ENCODE measurements at regions not wholly inside any gene's neighbourhood (a gene's known extent, or its start where the extent isn't known, plus 50 kb on each side); places are given as distances from the start of the nearest gene placed in this dataset.
"Not testable (repeated sequence)": the region's sequence is repeated elsewhere in the genome, so short reads cannot be mapped to it uniquely, and the experiment has no call there.

DNA sequence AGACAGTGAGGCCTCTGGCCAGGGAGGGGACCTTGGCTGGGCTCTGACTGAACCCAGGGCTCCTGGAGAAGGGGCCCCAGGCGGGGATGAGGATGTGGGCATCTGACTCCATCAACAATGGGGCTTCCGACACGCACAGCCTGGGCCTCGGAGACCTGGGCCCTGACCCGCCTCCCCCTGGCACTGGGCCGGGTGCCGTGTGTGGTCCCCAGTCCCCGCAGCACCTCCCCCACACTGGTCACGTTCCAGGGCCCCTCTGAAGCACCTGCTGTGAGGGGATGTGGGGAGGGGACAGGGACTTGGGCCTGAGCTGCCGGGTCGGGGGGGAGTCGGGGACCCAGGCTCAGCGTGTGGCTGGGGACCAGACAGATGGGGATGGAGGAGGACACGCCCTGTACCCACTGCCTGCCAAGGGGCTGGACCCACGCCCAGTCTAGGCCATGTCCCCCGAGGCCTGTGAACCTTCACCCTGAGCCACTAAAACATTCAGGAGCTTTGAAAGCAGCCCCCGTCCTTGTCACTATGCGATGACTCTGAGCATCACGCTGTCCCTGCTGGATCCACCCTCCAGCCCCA lies 165.8 kb downstream of the TMEM121 start:
- DNase-seq (ENCODE audit: low spot score): not testable (repeated sequence)

DNA sequence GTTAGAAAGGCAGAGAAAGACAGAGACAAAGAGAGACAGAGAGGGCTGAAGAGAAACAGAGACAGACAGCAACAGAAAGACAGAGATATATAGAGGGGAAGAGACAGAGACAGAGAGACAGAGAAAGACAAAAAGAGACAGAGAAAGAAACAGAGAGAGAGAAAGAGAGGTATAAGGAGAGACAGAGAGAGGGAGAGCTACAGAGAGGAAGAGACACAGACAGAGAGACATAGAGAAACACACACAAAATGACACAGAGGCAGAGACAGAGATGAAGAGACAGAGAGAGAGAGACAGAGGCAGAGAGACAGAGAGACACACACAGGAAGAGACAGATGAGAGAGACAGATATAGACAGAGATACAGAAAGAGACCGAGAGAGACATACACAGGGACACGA lies 168.6 kb downstream of the TMEM121 start:
- no peak for DNase-seq (ENCODE audit: low spot score)

DNA sequence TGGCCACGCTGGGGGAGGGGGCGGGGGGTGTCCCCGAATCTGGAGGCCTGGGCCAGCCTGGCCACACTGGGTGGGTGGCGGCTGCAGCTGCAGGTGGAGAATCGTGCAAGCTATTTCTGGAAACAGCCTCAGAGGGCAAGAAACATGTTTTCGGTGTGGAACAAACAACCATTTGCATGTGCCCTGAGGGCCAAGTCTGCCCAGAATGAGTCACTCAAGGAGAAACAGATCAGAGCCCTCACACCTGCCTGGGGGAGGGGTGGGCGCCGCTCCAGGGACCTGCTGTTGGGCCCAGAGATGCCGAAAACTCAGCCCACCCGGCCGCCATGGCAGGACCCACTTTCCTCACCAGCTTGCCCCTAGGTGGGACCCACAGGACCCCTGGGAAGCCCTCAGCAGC lies 170.0 kb downstream of the TMEM121 start:
- DNase-seq (ENCODE audit: low spot score): not testable (repeated sequence)

DNA sequence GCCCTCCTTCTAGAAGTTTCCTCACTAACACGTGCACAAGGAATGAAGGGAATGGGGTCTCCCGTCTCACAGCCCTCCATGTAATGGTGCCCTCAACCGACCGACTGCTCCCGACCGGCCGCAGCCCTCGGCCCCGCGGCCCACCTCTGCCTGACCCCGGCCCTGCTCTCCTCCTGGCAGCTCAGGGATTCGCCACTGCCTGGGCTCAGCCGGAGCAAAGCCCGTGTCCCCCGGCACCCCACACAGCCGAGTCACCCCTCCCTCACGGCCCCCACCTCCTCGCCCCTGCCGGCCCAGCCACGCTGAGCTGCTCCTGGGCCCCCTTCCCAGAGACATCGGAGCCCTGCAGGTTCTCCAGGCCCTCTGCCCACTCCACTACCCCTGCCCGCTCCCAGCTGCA lies 171.0 kb downstream of the TMEM121 start:
- not testable (repeated sequence) for DNase-seq (ENCODE audit: low spot score)

DNA sequence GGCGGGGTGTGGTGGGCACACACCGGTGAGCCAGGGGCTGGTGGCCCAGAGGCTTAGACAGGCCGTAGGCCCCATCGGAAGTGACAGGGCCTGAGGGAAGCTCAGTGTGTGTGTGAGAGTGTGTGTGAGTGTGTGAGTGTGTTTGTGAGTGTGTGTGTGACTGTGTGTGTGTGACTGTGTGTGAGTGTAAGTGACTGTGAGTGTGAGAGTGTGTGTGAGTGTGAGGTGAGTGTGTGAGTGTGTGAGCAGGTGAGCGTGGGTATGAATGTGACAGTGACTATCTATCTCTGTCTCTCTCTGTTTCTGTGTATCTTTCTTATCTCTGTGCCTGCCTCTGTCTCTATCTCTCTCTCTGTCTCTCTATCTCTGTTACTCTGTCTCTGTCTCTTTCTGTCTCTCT lies 171.6 kb downstream of the TMEM121 start:
- not testable (repeated sequence) for DNase-seq (ENCODE audit: low spot score)

DNA sequence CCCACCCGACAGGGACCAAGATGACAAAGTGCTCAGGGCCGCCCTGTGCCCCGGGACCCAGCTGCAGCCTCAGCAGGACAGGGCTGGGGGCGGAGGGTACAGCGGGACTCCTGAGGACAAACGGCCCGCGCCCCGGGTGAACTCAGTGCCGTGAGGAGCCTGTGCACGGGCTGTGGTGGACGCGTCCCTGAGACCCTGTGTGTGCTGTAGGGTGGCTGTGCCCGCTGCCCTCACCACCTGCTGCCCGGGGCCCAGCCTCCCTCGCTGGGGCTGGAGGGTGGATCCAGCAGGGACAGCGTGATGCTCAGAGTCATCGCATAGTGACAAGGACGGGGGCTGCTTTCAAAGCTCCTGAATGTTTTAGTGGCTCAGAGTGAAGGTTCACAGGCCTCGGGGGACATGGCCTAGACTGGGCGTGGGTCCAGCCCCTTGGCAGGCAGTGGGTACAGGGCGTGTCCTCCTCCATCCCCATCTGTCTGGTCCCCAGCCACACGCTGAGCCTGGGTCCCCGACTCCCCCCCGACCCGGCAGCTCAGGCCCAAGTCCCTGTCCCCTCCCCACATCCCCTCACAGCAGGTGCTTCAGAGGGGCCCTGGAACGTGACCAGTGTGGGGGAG lies 172.7 kb downstream of the TMEM121 start:
- not testable (repeated sequence) for DNase-seq (ENCODE audit: low spot score)

DNA sequence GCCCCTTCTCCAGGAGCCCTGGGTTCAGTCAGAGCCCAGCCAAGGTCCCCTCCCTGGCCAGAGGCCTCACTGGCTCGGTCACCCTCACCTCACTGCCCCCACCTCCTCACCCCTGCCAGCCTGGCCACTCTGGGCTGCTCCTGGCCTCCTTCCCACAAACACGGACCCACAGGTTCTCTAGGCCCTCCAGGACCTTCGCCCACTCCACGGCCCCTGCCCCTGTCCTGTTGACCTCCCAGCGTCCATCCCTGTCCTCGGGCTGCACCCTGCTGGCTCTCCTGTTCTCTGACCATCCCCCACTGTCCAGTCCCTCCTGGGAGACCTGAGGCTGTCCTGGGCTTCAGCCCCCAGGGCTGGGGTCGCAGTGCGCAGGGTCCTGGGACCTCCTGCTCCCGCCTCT lies 173.3 kb downstream of the TMEM121 start:
- DNase-seq (ENCODE audit: low spot score): not testable (repeated sequence)

DNA sequence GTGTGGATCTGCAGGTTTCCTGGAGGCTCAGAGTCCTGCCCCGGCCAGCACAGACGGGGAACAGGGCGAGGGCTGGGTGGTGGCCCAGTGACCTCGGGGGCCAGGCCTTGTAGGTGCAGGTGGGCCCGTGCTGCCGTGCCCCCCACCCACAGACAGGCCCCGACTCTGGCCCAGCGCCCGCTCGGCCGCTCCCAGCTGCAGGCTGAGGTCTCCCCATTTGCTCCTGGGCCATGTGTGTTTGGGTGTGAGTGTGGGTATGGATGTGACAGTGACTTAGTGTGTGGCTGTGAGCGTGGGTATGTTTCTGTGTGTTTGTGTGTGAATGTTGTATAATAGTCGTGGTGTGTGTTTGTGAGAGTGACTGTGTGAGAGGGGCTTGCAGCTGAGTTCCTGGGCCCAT lies 173.8 kb downstream of the TMEM121 start:
- not testable (repeated sequence) for DNase-seq (ENCODE audit: low spot score)

DNA sequence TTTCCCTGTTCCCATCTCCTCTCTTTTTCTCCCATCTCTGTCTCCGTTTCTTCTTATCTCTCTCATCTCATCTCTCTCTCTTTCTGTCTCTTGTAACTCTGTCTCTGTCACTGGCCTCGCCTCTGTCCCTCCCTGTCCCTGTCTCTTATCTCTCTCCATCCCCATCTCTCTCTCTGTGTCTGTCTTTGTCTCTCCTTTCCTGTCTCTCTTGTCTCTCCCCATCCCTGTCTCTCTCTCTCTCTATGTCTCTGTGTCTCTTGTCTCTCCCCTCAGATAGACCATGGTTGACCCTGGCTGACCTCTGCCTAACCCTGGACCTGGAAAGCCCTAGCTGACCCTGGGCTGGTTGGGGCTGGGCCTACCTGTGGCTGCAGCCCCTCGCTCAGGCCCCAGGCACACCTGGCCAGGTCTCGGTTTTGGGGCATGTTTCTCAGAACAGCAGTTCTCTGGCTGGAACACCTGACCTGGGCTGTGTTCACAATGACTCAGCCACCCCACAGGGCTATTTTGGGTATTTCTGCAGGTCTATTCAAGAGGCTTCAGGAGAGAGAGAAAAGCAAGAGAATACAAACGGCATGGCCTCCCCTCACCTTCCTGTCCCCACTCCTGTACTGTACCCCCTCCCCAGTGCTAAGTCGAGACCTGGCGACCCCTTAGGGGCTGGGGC lies 174.4 kb downstream of the TMEM121 start:
- DNase-seq (ENCODE audit: low spot score): no peak

DNA sequence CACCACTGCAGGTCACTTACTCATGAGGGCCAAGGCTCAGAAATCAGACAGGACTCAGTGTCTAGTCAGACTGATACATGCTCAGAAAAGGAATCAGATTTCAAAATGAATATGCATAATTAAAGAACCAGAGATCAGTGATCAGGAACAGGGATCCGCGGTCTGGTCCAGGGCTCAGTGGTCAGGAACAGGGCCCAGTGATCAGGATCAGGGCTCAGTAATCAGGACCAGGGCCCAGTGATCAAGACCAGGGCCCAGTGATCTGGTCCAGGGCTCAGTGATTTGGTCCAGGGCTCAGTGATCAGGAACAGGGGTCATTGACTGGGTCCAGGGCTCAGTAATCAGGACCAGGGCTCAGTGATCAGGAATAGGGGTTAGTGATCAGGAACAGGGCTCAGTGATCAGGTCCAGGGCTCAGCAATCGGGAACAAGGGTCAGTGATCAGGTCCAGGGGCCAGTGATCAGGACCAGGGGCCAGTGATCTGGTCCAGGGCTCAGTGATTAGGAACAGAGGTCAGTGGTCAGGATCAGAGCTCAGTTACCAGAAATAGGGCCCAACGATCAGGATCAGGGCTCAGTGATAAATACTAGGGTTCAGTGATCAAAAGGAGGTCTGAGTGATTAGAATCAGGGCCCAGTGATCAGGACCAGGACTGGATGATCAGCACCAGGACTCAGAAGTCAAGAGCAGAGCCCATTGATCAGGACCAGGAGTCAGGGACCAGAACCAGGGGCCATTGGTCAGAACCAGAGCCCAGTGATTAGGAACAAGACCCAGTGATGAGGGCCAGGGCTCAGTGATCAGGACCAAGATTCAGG lies 175.3 kb downstream of the TMEM121 start:
- no peak for DNase-seq (ENCODE audit: low spot score)

DNA sequence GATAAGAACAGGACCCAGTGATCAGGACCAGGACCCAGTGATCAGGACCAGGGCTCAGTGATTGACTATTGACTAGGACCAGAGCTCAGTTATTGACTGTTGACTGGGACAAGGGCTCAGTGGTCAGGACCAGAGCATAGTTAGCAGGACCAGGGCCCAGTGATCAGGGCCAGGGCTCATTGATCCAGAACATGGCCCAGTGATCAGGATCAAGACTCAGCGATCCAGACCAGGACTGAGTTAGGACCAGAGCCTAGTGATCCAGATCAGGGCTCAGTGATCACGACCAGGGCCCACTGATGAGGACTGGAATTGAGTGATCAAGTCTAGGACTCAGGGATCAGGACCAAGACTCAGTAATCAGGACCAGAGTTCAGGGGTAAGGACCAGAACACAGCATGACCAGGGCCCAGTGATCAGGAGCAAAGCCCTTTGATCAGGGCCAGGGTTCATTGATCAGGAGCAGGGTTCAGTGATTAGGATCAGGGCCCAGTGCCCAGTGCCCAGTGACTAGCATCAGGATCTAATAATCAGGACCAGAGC lies 176.0 kb downstream of the TMEM121 start:
- DNase-seq (ENCODE audit: low spot score): no peak

DNA sequence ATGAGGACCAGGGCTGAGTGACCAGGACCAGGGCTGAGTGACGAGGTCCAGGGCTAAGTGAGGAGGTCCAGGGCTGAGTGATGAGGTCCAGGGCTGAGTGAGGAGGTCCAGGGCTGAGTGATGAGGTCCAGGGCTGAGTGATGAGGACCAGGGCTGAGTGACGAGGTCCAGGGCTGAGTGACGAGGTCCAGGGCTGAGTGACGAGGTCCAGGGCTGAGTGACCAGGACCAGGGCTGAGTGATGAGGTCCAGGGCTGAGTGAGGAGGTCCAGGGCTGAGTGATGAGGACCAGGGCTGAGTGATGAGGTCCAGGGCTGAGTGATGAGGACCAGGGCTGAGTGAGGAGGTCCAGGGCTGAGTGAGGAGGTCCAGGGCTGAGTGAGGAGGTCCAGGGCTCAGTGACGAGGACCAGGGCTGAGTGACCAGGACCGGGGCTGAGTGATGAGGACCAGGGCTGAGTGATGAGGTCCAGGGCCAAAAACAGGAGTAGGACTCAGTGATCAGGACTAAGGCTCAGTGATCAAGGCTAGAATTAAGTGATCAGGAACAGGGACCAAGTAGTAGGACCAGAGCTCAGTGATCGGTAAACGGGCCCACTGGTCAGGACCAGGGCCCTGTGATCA lies 176.8 kb downstream of the TMEM121 start:
- DNase-seq (ENCODE audit: low spot score): not testable (repeated sequence)

DNA sequence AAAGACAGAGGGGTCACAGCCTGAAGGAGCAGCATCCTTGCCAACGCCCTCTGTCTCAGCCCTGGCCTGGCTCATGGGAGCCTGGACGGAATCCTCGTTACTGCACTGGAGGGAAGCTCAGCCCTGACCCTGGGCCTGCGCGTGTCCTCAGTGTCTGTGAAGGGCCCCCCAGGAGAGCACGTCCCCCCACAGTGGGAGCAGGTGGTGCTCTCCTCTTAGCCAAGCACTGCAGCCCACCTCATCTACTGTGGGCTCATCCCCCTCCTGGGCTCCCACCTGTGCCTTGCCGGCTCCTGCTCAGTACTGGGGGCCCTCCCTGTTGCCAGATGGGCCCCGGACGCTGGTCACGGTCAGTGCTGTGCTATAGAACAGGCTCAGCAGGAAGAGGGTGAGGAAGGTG lies 177.7 kb downstream of the TMEM121 start:
- not testable (repeated sequence) for DNase-seq (ENCODE audit: low spot score)

DNA sequence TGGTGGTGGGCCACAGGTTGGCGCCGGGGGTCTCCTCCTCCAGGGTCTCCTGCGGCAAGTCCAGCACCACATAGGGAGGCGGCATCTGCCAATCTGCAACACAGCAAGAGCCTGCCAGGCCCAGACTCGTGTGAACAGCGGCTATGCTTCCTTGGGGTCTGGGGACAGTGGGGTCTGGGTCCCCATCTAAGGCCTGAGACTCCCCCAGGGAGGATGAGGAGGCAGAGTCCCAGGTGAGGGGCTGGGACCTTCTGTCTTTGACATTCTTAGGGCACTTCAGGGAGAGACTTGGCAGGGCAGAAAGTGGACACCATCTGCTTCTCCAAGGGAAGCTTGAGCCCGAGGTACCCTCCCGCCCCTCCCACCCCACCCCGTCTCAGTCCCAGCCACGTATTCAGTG lies 178.1 kb downstream of the TMEM121 start:
- not testable (repeated sequence) for DNase-seq (ENCODE audit: low spot score)

DNA sequence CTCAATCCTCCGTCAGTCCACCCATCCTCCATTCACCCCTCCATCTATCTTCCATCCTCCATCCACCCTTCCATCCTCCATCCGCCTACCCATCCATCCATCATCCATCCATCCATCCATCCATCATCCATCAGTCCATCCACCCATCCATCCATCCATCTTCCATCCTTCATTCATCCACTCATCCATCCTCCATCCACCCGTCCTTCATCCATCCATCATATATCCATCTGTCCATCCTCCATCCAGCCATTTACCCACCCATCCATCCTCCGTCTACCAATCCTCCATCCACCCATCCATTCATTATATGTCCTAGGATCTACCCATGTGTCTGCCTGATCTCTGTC lies 179.1 kb downstream of the TMEM121 start:
- not testable (repeated sequence) for DNase-seq (ENCODE audit: low spot score)

DNA sequence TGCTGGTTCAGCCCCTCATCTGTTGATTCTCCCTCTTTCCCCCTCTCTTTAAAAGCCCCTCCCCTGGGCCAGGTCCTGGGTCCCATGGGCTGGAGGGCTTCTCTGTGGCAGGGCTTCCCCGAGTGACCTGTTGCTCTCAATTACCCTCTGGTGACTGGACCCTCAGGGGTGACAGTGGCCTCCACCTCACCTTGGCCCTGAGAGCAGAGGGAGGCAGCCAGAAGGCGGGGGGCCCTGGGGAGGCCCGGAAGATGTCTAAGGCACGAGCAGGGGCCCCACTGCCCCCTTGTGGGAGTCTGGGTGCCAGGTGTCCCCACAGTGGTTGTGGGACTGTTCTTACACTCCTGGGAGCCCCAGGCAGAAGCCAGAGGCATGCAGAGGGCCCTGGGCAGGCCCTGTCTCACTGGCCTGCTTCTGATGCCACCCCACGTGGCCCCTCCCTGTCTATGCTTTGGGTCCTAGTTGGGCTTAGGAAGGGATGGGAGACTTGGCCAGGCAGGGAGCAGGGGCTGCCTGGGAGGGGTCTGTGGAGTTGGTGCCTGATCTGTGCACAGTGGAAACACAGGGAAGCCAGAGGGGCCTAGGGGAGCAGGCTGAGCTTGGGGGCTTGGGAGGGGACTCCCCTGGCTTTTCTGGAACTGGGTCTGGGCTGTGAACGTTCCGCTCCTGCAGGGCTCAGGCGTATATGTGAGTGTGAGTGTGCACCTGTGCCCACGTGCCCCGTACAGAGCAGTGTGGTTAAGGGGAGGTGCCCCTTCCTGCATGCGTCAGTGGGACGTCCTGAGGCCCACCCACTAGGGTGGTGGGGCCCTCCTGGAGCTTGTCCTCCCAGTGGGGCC lies 179.7 kb downstream of the TMEM121 start:
- not testable (repeated sequence) for DNase-seq (ENCODE audit: low spot score)

DNA sequence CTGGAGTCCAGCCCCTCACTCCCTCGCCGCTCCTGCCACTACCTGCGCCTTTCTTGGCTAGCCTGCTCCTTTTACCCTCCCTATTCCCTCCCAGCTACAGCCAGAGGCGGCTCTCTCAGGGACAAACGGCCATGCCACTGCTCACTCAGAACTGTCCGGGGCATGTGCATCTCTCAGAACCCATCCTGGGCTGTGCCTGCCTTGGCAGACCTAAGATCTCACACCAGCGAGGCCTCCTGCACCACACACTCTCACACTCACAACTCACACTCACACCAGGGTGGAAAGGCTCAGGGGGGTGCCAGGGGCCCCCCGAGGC lies 180.3 kb downstream of the TMEM121 start:
- not testable (repeated sequence) for DNase-seq (ENCODE audit: low spot score)

DNA sequence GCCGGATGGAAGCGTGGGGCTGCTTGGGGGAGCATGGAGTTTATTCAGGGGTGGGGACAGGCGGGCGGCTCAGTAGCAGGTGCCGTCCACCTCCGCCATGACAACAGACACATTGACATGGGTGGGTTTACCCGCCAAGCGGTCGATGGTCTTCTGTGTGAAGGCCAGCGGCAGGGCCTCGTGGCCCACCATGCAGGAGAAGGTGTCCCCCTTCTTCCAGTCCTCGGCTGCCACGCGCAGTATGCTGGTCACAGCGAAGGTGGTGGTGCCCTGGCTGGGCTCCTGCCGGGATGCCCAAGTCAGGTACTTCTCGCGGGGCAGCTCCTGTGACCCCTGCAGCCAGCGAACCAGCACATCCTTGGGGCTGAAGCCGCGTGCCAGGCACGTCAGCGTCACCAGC lies 180.7 kb downstream of the TMEM121 start:
- DNase-seq (ENCODE audit: low spot score): not testable (repeated sequence)

DNA sequence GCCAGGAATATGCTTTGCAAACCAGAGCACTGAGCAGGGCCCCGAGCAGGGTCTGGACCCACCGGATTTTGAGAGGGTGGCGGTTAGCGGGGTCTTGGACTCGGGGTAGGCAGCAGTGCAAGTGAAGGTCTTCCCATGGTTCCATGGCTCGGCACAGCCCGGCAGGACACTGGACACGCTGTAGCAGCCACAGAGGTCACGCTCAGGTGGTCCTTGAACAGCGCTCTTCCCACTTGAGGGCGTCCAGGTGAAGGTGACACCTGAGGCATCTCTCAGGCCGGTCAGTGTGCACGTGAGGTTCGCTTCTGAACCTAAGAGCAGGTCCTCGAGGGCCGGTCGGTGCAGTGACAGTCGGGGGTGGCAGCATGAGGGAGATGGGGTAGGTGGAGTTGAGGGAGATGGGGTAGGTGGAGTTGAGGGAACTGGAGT lies 181.4 kb downstream of the TMEM121 start:
- DNase-seq (ENCODE audit: low spot score): not testable (repeated sequence)

DNA sequence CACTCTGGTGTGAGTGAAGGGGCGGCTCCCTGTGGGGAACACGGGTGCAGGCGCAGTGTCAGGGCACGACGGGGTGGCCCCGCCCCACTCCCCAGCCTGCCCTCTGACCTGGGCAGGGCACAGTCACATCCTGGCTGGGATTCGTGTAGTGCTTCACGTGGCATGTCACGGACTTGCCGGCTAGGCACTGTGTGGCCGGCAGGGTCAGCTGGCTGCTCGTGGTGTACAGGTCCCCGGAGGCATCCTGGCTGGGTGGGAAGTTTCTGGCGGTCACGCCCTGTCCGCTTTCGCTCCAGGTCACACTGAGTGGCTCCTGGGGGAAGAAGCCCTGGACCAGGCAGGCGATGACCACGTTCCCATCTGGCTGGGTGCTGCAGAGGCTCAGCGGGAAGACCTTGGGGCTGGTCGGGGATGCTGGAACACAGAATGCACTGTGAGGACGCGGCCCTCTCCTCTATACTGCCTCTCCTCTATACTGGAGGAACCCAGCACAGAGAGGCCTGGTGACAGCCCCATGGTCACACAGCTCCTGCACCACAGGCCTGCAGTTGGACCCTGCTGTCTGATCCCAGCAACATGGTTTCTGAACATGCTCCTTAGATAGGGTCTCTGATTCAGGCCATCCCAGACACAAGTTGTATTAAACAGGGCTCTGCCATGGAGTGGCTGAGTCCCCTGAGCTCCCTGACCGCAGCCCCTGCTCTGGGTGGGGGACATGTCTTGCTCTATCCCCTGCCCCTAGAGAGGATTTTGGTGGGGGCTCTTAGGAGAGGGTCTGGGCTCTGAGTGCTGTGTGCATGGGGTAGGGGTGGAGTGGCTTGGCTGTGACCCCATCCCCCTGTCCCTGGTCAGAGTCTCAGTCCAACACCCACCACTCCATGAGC lies 182.1 kb downstream of the TMEM121 start:
- DNase-seq (ENCODE audit: low spot score): not testable (repeated sequence)
